GM21619 (cell line): ENCODE measurements at regions not wholly inside any gene's neighbourhood (a gene's known extent, or its start where the extent isn't known, plus 50 kb on each side); places are given as distances from the start of the nearest gene placed in this dataset.

ENCODE experiments used
- ATAC-seq: cut with Tn5 transposase; IDR thresholded peaks from one replicate; pipeline ENCODE4 v1.9.1; 2021; ENCODE audit not compliant: unreplicated experiment

- no peak for ATAC-seq
These were observed 380.0 kb upstream of the MARCKS start for GRCh38 chr6:113476937-113477839.

DNA sequence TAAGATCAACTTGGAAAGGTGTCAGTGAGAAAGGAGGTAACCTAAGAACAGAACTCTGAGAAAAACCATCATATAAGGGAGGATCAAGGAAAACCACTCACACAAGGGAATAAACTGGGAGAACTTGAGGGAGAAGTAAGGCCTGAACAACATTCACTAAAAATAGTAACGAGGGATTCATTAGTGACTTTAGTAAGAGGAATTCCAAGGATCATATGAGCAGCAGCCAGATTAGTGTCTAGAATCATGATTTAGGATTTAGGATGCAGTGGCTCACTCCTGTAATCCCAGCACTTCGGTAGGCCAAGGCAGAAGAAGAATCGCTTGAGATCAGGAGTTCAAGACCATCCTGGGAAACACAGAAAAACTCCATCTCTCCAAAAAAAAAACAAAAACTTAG, 376.5 kb upstream of the MARCKS start:
- ATAC-seq, result no peak

DNA sequence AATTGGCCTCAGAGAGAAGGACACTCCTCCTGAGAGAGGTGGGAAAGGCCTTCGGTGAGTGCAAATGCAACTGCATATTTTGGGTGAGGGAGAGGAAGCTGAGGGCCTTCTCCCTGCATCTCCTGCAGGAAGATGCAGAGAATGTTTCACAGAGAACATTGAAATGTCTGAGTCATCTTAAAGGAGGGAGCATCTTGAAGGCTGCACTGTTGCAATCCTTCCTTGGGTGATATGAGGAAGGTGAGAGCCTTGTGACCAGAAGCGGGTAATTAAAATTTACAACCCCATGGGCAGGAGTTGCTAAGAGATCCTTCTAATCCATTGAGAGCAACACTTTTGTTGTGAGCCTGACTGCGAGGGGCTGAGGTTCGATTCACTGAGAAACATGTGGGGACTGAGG, 375.7 kb upstream of the MARCKS start:
- no peak for ATAC-seq

- no peak for ATAC-seq
These were observed 375.2 kb upstream of the MARCKS start for GRCh38 chr6:113481910-113482309.

GRCh38 chr6:113482771-113483170, 374.4 kb upstream of the MARCKS start:
- no peak for ATAC-seq

- no peak for ATAC-seq
These were observed 370.9 kb upstream of the MARCKS start for GRCh38 chr6:113486199-113486598.

GRCh38 chr6:113487489-113488058, 369.6 kb upstream of the MARCKS start:
- no peak for ATAC-seq

GRCh38 chr6:113488061-113488460, 369.1 kb upstream of the MARCKS start:
- ATAC-seq, result no peak

- no peak for ATAC-seq
These were observed 368.1 kb upstream of the MARCKS start for GRCh38 chr6:113488812-113489685.

DNA sequence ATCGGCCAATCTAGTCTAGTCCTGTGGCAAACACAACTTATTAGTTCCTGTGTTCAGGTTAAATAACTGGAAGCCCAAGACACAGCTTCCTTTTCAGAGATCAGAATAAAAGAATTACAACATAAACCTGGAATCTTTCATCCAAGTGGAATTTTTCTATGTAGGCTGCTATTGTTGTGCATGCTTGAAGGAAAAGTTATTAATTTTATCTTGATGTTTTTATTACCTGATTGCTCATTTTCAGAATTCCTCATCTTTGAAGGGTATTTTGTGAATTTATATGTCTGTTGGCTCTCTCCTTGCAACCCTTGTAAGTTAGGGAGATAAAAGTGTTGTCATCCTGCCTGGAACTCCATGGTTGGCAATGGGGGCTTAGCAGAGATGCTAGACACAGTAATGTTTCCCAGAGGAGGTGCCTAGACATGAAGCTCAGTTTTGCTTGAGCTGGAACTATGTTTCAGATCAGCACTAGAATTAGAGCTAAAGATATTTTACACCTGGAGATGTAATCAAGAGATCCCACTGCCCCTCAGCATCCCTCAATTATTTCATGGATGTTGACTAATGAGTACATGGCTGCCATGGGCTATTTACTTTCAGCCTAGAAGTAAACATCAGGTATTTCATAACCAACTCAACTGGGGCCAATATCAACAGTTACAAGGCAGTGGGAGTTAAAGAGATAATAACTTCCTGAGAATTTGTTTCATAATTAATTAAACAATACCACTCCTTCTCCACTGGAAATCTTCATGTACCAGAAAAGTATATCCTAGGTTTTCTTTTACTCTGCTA, 367.0 kb upstream of the MARCKS start:
- no peak for ATAC-seq

GRCh38 chr6:113491376-113491775, 365.8 kb upstream of the MARCKS start:
- ATAC-seq, result no peak

GRCh38 chr6:113493991-113494390, 363.2 kb upstream of the MARCKS start:
- ATAC-seq, result no peak

DNA sequence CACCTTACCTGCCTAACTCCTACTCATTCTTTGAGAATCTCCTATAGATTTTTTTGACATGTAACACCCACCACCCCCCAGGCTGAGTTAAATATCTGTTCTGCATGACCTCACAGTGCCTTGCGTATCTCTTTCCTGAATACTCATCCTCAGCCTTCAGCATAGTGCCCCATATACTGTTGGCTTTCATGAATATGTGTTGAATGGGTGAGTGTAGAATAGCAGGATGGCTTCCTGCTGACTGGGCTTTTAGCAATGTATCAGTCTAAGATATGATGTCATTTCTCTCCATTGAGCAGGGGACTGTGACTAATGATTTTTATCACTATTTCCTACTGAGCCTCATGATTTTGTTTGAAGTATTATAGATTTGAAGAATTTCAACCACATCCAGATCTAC, 361.6 kb upstream of the MARCKS start:
- no peak for ATAC-seq

GRCh38 chr6:113496166-113496565, 361.0 kb upstream of the MARCKS start:
- ATAC-seq, result no peak

- no peak for ATAC-seq
These were observed 356.9 kb upstream of the MARCKS start for GRCh38 chr6:113500221-113500620.

DNA sequence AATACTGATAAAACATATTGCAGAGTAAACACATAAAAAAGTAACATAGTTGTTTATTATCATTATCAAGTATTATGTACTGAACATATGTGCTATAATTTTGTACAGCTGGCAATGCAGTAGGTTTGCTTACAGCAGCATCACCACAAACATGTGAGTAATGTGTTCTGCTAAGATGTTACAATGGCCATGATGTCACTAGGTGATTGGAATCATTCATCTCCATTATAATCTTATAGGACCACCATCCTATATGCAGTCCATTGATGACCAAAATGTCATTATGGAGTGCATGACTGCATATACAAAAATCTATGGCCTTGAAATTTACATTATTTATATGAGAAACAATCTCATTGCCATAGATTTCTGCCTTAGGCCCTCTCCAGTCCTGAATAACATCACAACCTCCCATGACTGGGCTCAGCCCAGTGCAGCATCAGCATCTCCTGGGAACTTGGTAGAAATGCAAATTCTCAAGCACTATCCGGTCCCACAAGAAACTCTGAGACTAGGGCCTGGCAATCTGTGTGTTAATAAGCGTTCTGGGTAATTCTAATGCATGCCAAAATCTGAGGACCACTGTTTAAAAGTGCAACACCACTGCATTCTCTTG, 352.0 kb upstream of the MARCKS start:
- no peak for ATAC-seq

- no peak for ATAC-seq
These were observed 348.9 kb upstream of the MARCKS start for GRCh38 chr6:113508249-113508648.

DNA sequence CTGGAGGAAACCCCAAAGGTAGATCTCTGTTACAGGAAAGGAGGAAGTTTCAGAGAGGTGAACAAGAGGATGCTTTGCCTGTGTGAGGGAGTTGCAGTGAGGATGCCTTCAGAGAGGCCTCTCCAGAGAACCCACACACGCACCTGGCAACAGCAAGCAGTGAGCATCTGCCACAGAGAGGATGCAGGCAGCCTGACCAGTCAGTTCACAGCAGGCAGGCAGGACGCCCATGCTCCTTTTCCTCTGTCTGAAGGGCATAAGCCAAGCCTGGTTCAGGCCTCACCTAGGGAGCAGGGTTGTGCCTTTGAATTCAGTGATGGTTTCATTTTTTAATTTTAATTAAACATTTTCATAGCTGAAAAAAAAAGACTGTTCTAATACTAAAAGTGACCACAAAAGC, 346.0 kb upstream of the MARCKS start:
- no peak for ATAC-seq

DNA sequence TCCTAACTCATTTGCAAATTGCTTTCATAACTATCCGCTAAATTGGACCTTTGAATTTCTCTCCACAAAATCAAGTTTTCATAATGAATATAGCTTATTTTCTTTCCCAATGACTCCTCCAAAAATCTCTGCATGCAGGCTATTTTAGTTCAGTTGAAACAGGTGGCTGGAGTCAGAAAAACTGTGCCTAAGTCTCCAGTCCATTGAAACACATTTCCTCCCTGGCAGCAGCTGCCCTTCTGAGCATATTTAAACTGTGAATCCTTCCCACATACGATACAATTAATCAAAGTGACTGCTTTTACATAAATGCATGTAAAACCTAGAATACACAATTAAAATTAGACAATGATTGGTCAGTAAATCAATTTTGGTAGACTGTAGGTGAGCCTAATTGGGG, 344.6 kb upstream of the MARCKS start:
- no peak for ATAC-seq

GRCh38 chr6:113513086-113513485, 344.1 kb upstream of the MARCKS start:
- no peak for ATAC-seq
